GM21526 (cell line): ENCODE measurements at regions not wholly inside any gene's neighbourhood (a gene's known extent, or its start where the extent isn't known, plus 50 kb on each side); places are given as distances from the start of the nearest gene placed in this dataset.

ENCODE experiments used
- ATAC-seq: cut with Tn5 transposase; IDR thresholded peaks from one replicate; pipeline ENCODE4 v1.9.1; 2021; ENCODE audit warnings: moderate library complexity; ENCODE audit not compliant: unreplicated experiment, low FRiP score

- ATAC-seq: no peak
These were observed 219.7 kb upstream of the NAALADL2 start for GRCh38 chr3:174639406-174639805.

GRCh38 chr3:174639970-174640369, 219.2 kb upstream of the NAALADL2 start:
- no peak for ATAC-seq

GRCh38 chr3:174640932-174641331, 218.2 kb upstream of the NAALADL2 start:
- no peak for ATAC-seq

- ATAC-seq: no peak
These were observed 214.8 kb upstream of the NAALADL2 start for GRCh38 chr3:174644287-174644686.

DNA sequence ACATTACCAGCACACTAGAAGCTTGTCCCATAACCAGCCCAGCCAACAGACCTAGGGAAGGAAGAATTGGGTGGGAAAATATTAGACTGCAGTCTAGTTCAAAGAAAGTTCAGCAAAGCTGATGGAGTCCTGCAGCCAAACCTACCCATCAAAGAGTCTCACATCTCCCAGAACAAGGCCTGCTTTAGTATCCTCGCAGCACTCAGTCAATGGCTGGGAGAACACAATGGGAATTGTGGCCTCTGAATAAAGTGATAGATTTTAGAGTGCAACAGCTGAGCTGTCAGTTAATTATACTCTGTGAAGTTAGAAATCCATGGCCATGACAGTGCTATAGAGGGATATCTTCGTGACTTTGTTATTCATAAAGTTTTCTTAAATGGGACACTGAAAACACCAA, 207.2 kb upstream of the NAALADL2 start:
- no peak for ATAC-seq

GRCh38 chr3:174659511-174659910, 199.6 kb upstream of the NAALADL2 start:
- no peak for ATAC-seq

- ATAC-seq: no peak
These were observed 196.5 kb upstream of the NAALADL2 start for GRCh38 chr3:174662653-174663052.

DNA sequence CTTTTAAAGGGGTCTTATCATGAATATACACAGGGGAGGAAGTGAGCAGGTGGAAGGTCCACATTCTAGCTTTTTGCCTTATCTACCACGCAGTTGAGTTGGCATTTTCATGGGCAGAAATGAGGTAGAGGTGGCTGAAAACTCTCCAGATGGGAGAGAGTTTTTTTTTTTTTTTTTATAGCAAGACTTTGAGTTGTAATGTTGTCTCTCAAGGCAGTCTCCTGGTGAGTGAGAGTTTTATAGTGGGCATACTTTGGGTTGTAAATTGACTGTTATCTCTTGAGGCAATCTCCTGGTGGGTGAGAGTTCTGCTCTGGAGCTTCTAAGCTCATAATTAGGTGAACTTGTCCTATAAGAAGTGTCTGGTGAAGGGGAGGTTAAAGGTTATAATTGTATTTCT, 191.7 kb upstream of the NAALADL2 start:
- ATAC-seq: no peak

GRCh38 chr3:174675406-174675805, 183.7 kb upstream of the NAALADL2 start:
- no peak for ATAC-seq

DNA sequence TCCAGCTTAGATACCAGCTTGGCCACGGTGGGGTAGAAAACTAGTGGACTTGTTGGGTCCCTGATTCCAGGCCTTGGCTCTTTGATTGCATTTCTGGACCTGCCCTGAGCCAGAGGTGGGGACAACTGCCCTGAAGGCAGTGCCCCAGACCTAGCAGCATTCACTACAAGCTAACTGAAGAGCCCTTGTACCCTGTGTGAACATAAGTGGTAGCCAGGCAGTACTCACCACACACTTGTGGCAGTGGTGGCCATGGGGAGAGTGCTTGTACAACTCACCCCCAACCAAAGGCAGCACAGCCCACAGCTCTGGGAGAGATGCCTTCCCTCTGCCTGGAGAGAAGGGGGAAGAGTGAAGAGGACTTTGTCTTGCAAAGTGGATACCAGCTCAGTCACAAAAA, 177.3 kb upstream of the NAALADL2 start:
- ATAC-seq: no peak

DNA sequence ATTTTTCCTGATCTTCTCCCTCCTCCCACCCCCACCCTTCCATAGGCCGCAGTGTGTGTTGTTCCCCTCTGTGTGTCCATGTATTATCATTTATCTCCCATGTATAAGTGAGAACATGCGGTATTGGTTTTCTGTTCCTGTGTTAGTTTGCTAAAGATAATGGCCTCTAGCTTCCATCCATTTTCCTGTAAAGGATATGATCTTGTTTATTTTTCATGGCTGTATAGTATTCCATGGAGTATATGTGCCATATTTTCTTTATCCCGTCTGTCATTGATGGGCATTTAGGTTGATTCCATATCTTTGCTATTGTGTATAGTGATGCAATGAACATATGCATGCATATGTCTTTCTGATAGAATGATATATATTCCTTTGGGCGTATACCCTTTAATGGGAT, 173.3 kb upstream of the NAALADL2 start:
- ATAC-seq: no peak

GRCh38 chr3:174697310-174697709, 161.8 kb upstream of the NAALADL2 start:
- no peak for ATAC-seq

DNA sequence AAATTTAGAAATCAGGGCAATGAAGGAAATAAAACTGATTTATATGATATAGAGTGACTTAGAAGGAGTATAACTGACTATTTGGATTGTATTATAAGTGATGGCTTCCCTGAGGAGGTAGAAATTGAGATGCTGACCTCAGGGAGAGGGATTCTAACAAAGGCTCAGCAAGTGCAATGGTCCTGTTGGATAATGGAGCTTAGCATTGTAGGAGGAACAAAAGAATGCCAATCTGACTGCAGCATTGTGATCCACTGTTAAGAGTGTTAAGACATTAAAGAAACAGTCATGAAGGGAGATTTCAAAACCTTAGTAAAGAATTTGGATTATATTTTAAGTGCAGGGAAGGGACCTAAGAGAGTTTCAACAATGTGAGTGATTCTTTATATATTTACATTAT, 158.4 kb upstream of the NAALADL2 start:
- no peak for ATAC-seq

- no peak for ATAC-seq
These were observed 148.5 kb upstream of the NAALADL2 start for GRCh38 chr3:174710612-174711011.

DNA sequence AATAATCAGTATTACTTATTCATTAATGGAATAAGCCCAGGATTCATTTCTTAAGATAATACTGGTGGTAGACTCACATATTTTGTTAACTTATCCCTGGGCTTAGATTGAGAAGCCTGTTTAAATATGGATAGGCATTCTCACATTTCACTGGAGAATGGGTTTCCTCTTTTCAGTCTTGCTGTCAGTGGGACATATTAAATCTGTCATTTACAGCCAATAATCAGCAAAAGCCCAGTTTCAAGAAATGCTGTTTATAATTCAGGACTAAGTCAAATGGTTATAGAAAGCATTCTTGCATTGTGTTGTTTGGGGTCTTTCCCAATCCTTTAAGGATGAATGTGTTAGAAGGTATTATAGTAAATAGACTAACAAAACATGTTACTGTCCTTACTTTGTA, 143.7 kb upstream of the NAALADL2 start:
- ATAC-seq: no peak

GRCh38 chr3:174716956-174717505, 142.1 kb upstream of the NAALADL2 start:
- ATAC-seq: no peak

DNA sequence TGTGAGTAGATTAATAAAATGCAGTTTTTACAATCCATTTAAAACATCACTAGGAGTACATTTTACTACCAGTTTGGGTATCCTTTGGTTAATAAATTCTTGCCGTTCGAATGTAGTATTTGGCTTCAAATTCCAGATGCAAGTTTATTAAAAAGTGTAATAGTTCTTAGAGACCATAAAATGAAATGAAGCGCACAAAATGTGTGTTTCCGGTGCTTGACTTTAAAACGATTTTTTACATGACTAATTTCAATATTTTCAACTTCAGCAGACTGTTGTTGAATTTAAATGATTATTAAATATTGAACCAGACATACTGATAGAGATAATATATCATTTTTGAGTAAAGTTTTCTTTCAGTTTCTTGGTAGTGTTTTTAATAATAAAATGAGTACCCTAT, 138.4 kb upstream of the NAALADL2 start:
- ATAC-seq: no peak

DNA sequence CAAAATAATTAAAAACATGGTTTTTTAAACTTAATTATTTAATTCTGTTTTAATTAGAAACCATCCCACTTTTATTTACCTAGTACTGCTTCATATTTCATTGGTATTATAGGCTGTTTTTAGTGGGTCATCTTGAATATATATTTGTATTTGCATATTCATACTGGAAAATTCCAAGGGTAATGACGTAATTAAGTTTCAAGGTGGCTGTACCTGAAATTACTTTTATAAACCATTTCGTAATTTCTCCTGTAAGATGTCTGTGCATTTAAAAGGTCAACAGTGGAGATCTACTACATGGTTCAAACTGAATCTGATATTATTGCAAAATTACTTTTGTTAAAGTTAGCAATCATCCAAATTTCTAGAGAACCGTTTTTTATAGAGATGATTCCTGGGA, 133.8 kb upstream of the NAALADL2 start:
- ATAC-seq: no peak

DNA sequence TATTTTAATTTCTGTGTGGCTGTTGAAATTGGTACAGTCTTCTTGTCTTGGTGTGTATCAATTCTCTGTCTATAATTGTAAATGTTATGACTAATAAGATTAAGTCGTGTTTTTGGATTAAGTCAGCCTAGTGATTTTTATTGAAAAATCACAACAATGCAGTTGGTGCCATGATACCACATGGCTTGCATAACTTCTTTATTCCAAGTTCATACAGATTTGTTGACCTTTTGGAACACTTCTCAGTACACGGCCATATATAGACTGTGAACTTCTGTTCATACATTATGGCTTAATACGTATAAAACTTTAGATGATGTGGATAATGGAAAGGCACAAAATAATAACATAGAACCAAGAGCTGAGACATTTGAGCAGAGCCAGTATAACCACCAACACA, 121.2 kb upstream of the NAALADL2 start:
- ATAC-seq: no peak

- no peak for ATAC-seq
These were observed 110.0 kb upstream of the NAALADL2 start for GRCh38 chr3:174749143-174749542.

DNA sequence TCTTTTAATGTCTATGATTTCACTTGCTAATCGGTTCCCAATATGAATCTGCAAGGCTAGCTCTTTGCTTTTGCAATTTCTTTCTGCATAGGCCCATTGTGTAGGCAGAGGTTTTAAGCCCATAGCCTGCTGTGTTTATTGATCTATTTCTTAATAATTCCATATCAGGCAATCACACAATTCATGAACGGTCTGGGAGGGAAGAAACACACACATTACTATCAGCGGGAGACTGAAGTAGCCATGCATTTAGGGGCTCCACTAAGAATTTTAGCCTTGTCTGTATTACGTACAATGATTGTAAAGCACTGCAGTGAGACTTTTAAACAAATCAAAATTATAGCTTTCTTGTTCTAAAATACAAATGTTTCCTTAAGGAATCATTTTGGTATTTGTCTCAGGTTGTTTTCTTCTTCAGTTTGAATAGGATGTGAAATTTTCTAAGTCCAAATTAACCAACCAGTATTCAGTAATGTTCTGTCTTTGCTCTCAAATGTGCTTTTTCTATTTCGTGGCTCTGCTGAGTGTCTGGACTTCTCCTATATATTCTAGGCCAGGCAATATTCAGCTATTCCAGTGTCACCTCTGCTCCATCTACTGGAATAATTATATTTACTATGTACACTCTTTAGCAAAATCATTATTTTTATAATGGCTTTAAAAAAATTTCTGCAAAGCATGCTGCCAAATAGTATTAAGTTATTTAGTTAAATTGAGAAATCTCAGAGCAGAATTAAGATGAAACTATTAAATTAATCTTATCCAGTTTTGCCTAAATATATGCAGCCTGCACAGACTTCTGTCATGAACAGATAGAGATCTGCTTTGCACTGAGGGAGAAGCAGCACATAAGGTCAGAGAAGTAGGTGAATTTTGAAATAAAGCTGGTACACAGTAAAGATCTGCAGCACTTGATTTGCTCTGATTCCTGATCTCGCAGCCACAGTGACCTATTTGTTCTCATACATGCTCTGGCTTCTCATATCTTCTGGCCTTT, 103.0 kb upstream of the NAALADL2 start:
- no peak for ATAC-seq

- ATAC-seq: no peak
These were observed 100.2 kb upstream of the NAALADL2 start for GRCh38 chr3:174758943-174759342.
